HepG2 (cell line): ENCODE measurements at regions not wholly inside any gene's neighbourhood (a gene's known extent, or its start where the extent isn't known, plus 50 kb on each side); places are given as distances from the start of the nearest gene placed in this dataset.

Source experiments
- ARNT ChIP-seq: fragments of 450-650 bp; IDR thresholded peaks from 2 replicates; pipeline ENCODE4 v1.6.1; 2017
- HDAC1 ChIP-seq: sonication (generic); formaldehyde crosslinking; IDR thresholded peaks from 2 replicates; pipeline ENCODE4 v1.5.1; 2020; ENCODE audit warnings: mild to moderate bottlenecking, missing genetic modification reagents
- HDAC2 ChIP-seq: sonication (generic); formaldehyde crosslinking; IDR thresholded peaks from 2 replicates; pipeline ENCODE4 v1.4.0; 2020; ENCODE audit warnings: missing genetic modification reagents
- NRL ChIP-seq: sonication (generic); formaldehyde crosslinking; IDR thresholded peaks from 2 replicates; pipeline ENCODE4 v1.5.0; 2020; ENCODE audit warnings: missing genetic modification reagents, mild to moderate bottlenecking, moderate library complexity, borderline replicate concordance
- TP53 ChIP-seq: sonication (generic); formaldehyde crosslinking; conservative IDR thresholded peaks from 2 replicates; pipeline ENCODE4 v1.4.0; 2020; ENCODE audit warnings: missing genetic modification reagents
- XBP1 ChIP-seq: sonication (generic); formaldehyde crosslinking; IDR thresholded peaks from 2 replicates; pipeline ENCODE4 v1.5.0; 2020; ENCODE audit warnings: missing genetic modification reagents
- ZNF841 ChIP-seq: sonication (generic); formaldehyde crosslinking; IDR thresholded peaks from 2 replicates; pipeline ENCODE4 v1.8.1; 2023; ENCODE audit warnings: missing genetic modification reagents, borderline replicate concordance
- TF ChIP-seq, protein P1 (sequence below): IDR thresholded peaks from 2 replicates; pipeline ENCODE4 v1.6.1; 2016
- TF ChIP-seq, protein P2 (sequence below), 2 experiments: sonication (generic) in 1 of 2; formaldehyde crosslinking in 1 of 2; IDR thresholded peaks; 2 replicates each; pipeline versions ENCODE4 v1.6.1 to v1.9.0; 2014 to 2022; ENCODE audit warnings: antibody characterized with exemption in 1 of 2, borderline replicate concordance in 1 of 2, inconsistent platforms in 1 of 2, low read depth in 1 of 2, missing genetic modification reagents in 1 of 2
- TF ChIP-seq, protein P3 (sequence below): sonication (generic); formaldehyde crosslinking; IDR thresholded peaks from 2 replicates; pipeline ENCODE4 v1.8.1; 2023; ENCODE audit warnings: mild to moderate bottlenecking, moderate library complexity, missing genetic modification reagents

DNA sequence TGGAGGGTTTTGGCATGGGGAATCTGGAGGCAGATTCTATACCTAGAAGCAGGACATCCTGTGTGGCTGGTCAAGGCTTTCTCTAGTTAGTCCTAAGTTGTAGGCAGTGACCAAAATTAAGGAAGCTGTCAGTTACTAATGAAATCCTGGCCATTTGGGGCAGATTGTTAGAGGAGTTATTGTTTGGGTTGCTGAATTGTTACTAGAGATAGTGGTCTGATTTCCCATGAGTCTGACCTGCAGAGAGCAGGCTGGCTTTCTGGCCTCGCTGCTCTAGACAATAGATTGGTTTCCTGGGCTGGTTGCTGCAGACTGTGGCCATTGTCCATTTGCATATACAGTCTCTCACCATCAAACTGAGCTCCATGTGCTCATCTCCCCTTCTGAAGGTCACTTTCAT, 205.0 kb upstream of the SASH1 start:
- TF ChIP-seq, protein P1, sequence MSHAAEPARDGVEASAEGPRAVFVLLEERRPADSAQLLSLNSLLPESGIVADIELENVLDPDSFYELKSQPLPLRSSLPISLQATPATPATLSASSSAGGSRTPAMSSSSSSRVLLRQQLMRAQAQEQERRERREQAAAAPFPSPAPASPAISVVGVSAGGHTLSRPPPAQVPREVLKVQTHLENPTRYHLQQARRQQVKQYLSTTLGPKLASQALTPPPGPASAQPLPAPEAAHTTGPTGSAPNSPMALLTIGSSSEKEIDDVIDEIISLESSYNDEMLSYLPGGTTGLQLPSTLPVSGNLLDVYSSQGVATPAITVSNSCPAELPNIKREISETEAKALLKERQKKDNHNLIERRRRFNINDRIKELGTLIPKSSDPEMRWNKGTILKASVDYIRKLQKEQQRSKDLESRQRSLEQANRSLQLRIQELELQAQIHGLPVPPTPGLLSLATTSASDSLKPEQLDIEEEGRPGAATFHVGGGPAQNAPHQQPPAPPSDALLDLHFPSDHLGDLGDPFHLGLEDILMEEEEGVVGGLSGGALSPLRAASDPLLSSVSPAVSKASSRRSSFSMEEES (CRISPR knock-in tag) = no peak
- no peak for TF ChIP-seq TP53 (CRISPR knock-in tag)
- TF ChIP-seq HDAC1 (CRISPR knock-in tag) = no peak
- TF ChIP-seq ZNF841 (CRISPR knock-in tag) = no peak
- TF ChIP-seq HDAC2 = no peak
- TF ChIP-seq, protein P2, sequence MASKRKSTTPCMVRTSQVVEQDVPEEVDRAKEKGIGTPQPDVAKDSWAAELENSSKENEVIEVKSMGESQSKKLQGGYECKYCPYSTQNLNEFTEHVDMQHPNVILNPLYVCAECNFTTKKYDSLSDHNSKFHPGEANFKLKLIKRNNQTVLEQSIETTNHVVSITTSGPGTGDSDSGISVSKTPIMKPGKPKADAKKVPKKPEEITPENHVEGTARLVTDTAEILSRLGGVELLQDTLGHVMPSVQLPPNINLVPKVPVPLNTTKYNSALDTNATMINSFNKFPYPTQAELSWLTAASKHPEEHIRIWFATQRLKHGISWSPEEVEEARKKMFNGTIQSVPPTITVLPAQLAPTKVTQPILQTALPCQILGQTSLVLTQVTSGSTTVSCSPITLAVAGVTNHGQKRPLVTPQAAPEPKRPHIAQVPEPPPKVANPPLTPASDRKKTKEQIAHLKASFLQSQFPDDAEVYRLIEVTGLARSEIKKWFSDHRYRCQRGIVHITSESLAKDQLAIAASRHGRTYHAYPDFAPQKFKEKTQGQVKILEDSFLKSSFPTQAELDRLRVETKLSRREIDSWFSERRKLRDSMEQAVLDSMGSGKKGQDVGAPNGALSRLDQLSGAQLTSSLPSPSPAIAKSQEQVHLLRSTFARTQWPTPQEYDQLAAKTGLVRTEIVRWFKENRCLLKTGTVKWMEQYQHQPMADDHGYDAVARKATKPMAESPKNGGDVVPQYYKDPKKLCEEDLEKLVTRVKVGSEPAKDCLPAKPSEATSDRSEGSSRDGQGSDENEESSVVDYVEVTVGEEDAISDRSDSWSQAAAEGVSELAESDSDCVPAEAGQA (IDR thresholded peaks at IDR 0.05; ENCODE audit: low read depth) = no peak
- TF ChIP-seq, protein P2 (CRISPR knock-in tag; IDR thresholded peaks at IDR 0.05; ENCODE audit: borderline replicate concordance) = no peak
- no peak for TF ChIP-seq ARNT
- TF ChIP-seq, protein P3, sequence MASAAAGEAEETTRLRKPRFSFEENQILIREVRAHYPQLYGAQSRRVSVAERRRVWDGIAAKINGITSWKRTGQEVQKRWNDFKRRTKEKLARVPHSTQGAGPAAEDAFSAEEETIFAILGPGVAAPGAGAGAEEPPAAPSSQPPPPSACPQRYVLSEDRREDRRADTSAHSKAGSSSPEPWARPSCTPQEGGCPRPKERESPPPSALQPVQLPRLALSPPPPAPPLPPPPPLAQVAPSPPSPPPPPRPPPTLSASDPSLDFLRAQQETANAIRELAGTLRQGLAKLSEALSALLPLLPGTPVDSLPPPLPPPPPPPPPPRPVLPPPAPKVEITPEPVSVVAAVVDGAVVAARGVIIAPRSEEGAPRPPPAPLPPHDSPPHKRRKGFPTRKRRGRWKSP = no peak
- TF ChIP-seq XBP1 = no peak
- TF ChIP-seq NRL (CRISPR knock-in tag) = no peak
